PC-3 (cell line): ENCODE measurements at regions not wholly inside any gene's neighbourhood (a gene's known extent, or its start where the extent isn't known, plus 50 kb on each side); places are given as distances from the start of the nearest gene placed in this dataset.

ENCODE experiments used
- ATAC-seq: fragments of 200-7000 bp; cut with Tn5 transposase; 2 replicates; pipeline ENCODE4 v1.9.1; 2020; ENCODE audit warnings: mild to moderate bottlenecking, moderate library complexity
- BruUV-seq: library from RNA; stranded (reverse); fragments of 400-500 nt; replicated peaks from 2 replicates; lab custom pipeline; 2021; lab: Mats Ljungman, UMichigan
- CTCF ChIA-PET: fragments of 300-600 bp; sonication (Branson Sonifier 250); formaldehyde crosslinking; loops from one replicate; lab custom pipeline; 2022; ENCODE audit warnings: antibody characterized with exemption; lab: Charles Lee
- POLR2A ChIA-PET: fragments of 300-600 bp; sonication (Branson Sonifier 250); formaldehyde crosslinking; loops from one replicate; lab custom pipeline; 2022; ENCODE audit warnings: antibody characterized with exemption; ENCODE audit not compliant: unreplicated experiment; lab: Charles Lee
- DNase-seq: peaks from one replicate; pipeline ENCODE4 v3.0.0-alpha.2; 2015
- H2AFZ ChIP-seq: fragments of 300-600 bp; sonication (generic); 2 replicates; pipeline ENCODE4 v1.6.0; 2016; ENCODE audit warnings: antibody characterized with exemption, low read length
- H3F3A ChIP-seq: fragments of 300-600 bp; sonication (generic); one replicate; pipeline ENCODE4 v1.6.0; 2017; ENCODE audit warnings: antibody characterized with exemption, low read length, control low read depth, mild to moderate bottlenecking; ENCODE audit not compliant: unreplicated experiment
- H3K27ac ChIP-seq: fragments of 300-600 bp; sonication (generic); 2 replicates; pipeline ENCODE4 v1.5.1; 2016; ENCODE audit warnings: mild to moderate bottlenecking, low read length
- H3K27me3 ChIP-seq: fragments of 300-600 bp; sonication (generic); 2 replicates; pipeline ENCODE4 v1.6.1; 2016; ENCODE audit warnings: low read length, mixed read lengths
- H3K36me3 ChIP-seq: fragments of 300-600 bp; sonication (generic); 2 replicates; pipeline ENCODE4 v1.6.1; 2016; ENCODE audit warnings: low read depth, mixed run types, low read length, mixed read lengths
- H3K4me1 ChIP-seq: fragments of 300-600 bp; sonication (generic); 2 replicates; pipeline ENCODE4 v1.5.1; 2016; ENCODE audit warnings: low read length; ENCODE audit not compliant: insufficient read depth
- H3K4me2 ChIP-seq: fragments of 300-600 bp; sonication (generic); 2 replicates; pipeline ENCODE4 v1.6.0; 2016; ENCODE audit warnings: low read length
- H3K4me3 ChIP-seq: fragments of 300-600 bp; sonication (generic); 2 replicates; pipeline ENCODE4 v1.5.1; 2016; ENCODE audit warnings: mild to moderate bottlenecking, low read length, mixed read lengths
- H3K79me2 ChIP-seq: fragments of 300-600 bp; sonication (generic); 2 replicates; pipeline ENCODE4 v1.6.1; 2017; ENCODE audit warnings: low read length, mixed read lengths
- H3K9ac ChIP-seq: fragments of 300-600 bp; sonication (generic); 2 replicates; pipeline ENCODE4 v1.6.0; 2016; ENCODE audit warnings: mild to moderate bottlenecking, low read length
- H3K9me2 ChIP-seq: fragments of 300-600 bp; sonication (generic); replicated peaks from 2 replicates; pipeline ENCODE4 v1.6.1; 2016; ENCODE audit warnings: mixed run types, low read length, mixed read lengths
- H3K9me3 ChIP-seq: fragments of 300-600 bp; sonication (generic); 2 replicates; pipeline ENCODE4 v1.6.1; 2016; ENCODE audit warnings: low read length, mixed read lengths
- H4K20me1 ChIP-seq: fragments of 300-600 bp; sonication (generic); 2 replicates; pipeline ENCODE4 v1.6.1; 2016; ENCODE audit warnings: low read length, mixed read lengths
- EZH2 ChIP-seq: fragments of 300-600 bp; sonication (generic); IDR thresholded peaks from one replicate; pipeline ENCODE4 v1.6.1; 2017; ENCODE audit warnings: antibody characterized with exemption, mild to moderate bottlenecking, low read length; ENCODE audit not compliant: unreplicated experiment
- EZH2phosphoT487 ChIP-seq: fragments of 300-600 bp; sonication (generic); IDR thresholded peaks from 2 replicates; pipeline ENCODE4 v1.6.1; 2018; ENCODE audit warnings: mild to moderate bottlenecking, antibody characterized with exemption, low read length, borderline replicate concordance
- intact Hi-C: fragments of 100-400 bp; cut with micrococcal nuclease; formaldehyde crosslinking; loops from 2 replicates; pipeline ENCODE4 v1.9.0; 2023
- TF ChIP-seq, protein P1 (sequence below): fragments of 300-600 bp; sonication (generic); conservative IDR thresholded peaks from 2 replicates; pipeline ENCODE4 v1.5.1; 2017; ENCODE audit warnings: antibody characterized with exemption, low read depth, mild to moderate bottlenecking, low read length

DNA sequence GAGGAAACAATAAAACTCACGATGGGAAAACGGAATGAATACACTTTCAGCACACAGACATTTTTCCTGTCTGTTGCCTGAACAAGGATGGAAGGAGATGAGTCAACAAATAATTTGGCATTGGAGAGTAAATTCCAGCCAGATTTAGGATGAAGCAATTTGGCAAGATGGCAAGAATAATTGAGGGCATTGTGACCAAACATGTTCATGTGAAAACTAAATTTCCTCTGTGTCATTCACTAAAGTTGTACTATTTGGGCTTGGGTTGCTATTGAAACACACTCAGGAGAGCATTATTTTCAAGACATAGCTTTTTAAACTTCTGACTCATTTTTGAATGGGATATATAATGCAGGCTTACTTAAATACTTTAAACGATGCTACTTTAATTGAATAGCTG, 1614.4 kb downstream of the PCDH19 start:
- Histone ChIP-seq H3K4me2 (no peak overlapping the region), H3K27ac (no peak overlapping the region), H3K9me2 (no peaks in the 10 kb centered on the region), H4K20me1 (no peaks in the 10 kb centered on the region), H3F3A (no peaks in the 10 kb centered on the region), H3K4me1 (no peaks in the 10 kb centered on the region), H3K4me3 (no peak overlapping the region), H3K27me3 (no peaks in the 10 kb centered on the region), H3K79me2 (no peaks in the 10 kb centered on the region), H3K9ac (no peak overlapping the region), H3K9me3 (no peaks in the 10 kb centered on the region), H3K36me3 (no peaks in the 10 kb centered on the region), H2AFZ (no peak overlapping the region)
- TF ChIP-seq EZH2, result no peak
- intact Hi-C loops, result no loop called here
- ATAC-seq, result no peak
- POLR2A ChIA-PET, result no interaction called here
- CTCF ChIA-PET, result no interaction called here
- peak; percentile 37 for DNase-seq
- BruUV-seq, result no TSS peak

DNA sequence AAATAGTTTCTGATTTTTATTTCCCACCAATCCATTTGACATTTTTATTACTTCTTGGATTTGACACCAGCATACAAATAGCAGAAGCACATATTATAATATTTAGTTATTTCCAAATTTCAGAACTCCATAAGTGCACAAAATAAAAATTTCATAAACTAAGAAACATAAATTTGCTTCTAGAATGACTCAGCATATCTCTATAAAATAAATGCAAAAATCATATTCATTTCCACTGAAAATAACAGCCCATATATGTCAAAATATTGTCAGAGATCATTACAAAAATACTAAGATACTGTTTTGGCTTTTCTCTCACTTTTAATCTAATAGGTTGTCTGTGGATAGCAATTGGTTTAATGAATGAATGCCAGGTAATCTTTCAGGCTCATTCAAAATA, 1654.2 kb downstream of the PCDH19 start:
- no peaks in the 10 kb centered on the region for H3K9me2 ChIP-seq
- no peaks in the 10 kb centered on the region for H3K27me3 ChIP-seq
- no peaks in the 10 kb centered on the region for H3K9me3 ChIP-seq
- no peaks in the 10 kb centered on the region for H3K36me3 ChIP-seq
- H3K4me2 ChIP-seq, result no peak overlapping the region
- no peaks in the 10 kb centered on the region for H3F3A ChIP-seq
- CTCF ChIA-PET, result no interaction called here
- TF ChIP-seq EZH2, result no peak
- no peak for TF ChIP-seq EZH2phosphoT487
- TF ChIP-seq, protein P1, sequence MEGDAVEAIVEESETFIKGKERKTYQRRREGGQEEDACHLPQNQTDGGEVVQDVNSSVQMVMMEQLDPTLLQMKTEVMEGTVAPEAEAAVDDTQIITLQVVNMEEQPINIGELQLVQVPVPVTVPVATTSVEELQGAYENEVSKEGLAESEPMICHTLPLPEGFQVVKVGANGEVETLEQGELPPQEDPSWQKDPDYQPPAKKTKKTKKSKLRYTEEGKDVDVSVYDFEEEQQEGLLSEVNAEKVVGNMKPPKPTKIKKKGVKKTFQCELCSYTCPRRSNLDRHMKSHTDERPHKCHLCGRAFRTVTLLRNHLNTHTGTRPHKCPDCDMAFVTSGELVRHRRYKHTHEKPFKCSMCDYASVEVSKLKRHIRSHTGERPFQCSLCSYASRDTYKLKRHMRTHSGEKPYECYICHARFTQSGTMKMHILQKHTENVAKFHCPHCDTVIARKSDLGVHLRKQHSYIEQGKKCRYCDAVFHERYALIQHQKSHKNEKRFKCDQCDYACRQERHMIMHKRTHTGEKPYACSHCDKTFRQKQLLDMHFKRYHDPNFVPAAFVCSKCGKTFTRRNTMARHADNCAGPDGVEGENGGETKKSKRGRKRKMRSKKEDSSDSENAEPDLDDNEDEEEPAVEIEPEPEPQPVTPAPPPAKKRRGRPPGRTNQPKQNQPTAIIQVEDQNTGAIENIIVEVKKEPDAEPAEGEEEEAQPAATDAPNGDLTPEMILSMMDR, result no peak
- intact Hi-C loops, result no loop called here
- no peak overlapping the region for H3K4me3 ChIP-seq
- BruUV-seq, result no TSS peak
- no peak overlapping the region for H3K27ac ChIP-seq
- H3K9ac ChIP-seq, result no peak overlapping the region
- POLR2A ChIA-PET, result no interaction called here
- no peak overlapping the region for H2AFZ ChIP-seq
- DNase-seq (no peak), ATAC-seq (no peak)
- H3K79me2 ChIP-seq, result no peaks in the 10 kb centered on the region
- H4K20me1 ChIP-seq, result no peaks in the 10 kb centered on the region
- H3K4me1 ChIP-seq, result no peaks in the 10 kb centered on the region

DNA sequence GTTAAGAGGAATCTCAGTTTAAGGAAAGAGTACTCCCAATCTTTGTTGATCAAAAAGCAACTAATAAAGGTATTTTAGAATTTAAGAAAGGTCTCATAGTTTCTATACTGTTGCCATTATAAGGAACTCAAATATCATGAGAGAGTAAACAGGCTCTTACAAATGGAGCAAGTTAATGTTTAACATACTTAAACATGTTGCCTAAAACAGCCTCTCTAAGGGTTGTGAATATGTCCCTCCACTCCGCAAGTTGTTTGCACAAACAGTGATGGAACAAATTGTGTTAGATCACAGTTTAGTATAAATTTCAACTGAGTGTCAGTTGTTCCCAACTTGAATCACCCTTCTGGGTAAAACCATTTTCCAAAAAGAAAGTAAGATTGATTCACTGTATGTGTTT, 1678.3 kb downstream of the PCDH19 start:
- no peak overlapping the region for H3K27ac ChIP-seq
- ATAC-seq (no peak), DNase-seq (no peak)
- ChIA-PET CTCF (no interaction called here), POLR2A (no interaction called here)
- intact Hi-C loops, result no loop called here
- no peaks in the 10 kb centered on the region for H3K4me1 ChIP-seq
- no peaks in the 10 kb centered on the region for H3F3A ChIP-seq
- H3K4me3 ChIP-seq, result no peak overlapping the region
- H3K9me2 ChIP-seq, result no peaks in the 10 kb centered on the region
- BruUV-seq, result no TSS peak
- H2AFZ ChIP-seq, result no peak overlapping the region
- no peak overlapping the region for H3K4me2 ChIP-seq
- H3K9me3 ChIP-seq, result no peaks in the 10 kb centered on the region
- H3K36me3 ChIP-seq, result no peaks in the 10 kb centered on the region
- H3K79me2 ChIP-seq, result no peaks in the 10 kb centered on the region
- no peak for TF ChIP-seq EZH2
- H4K20me1 ChIP-seq, result no peaks in the 10 kb centered on the region
- no peak overlapping the region for H3K9ac ChIP-seq
- no peaks in the 10 kb centered on the region for H3K27me3 ChIP-seq

- BruUV-seq, result no TSS peak
Measured at GRCh38 chrX:98717970-98718369, 1692.1 kb downstream of the PCDH19 start.

More at GRCh38 chrX:98717970-98718369, 1692.1 kb downstream of the PCDH19 start:
- no peaks in the 10 kb centered on the region for H3K36me3 ChIP-seq
- H3K27ac ChIP-seq, result no peak overlapping the region
- CTCF ChIA-PET, result no interaction called here
- no peaks in the 10 kb centered on the region for H3K27me3 ChIP-seq
- intact Hi-C loops, result no loop called here
- no peaks in the 10 kb centered on the region for H3K9me3 ChIP-seq
- DNase-seq, result no peak
- no peak for ATAC-seq
- no peak overlapping the region for H3K4me3 ChIP-seq
- H2AFZ ChIP-seq, result no peak overlapping the region
- H4K20me1 ChIP-seq, result no peaks in the 10 kb centered on the region
- TF ChIP-seq EZH2 (no peak), EZH2phosphoT487 (no peak)
- TF ChIP-seq, protein P1, result no peak
- H3K4me1 ChIP-seq, result no peaks in the 10 kb centered on the region
- H3K9me2 ChIP-seq, result no peaks in the 10 kb centered on the region
- POLR2A ChIA-PET, result no interaction called here
- H3K4me2 ChIP-seq, result no peak overlapping the region
- no peaks in the 10 kb centered on the region for H3F3A ChIP-seq
- H3K79me2 ChIP-seq, result no peaks in the 10 kb centered on the region
- H3K9ac ChIP-seq, result no peak overlapping the region
